Superior temporal gyrus (tissue), 1 donor: ENCODE measurements at regions not wholly inside any gene's neighbourhood (a gene's known extent, or its start where the extent isn't known, plus 50 kb on each side); places are given as distances from the start of the nearest gene placed in this dataset.

ENCODE experiments used
- DNase-seq: peaks from one replicate; pipeline ENCODE4 v3.0.0-alpha.2; 2016; ENCODE audit errors: extremely low spot score

GRCh38 chr5:14090755-14091154 lies 52.4 kb upstream of the TRIO start:
- DNase-seq, result no peak

- no peak for DNase-seq
These were observed 52.9 kb upstream of the TRIO start for GRCh38 chr5:14090290-14090689.

GRCh38 chr5:14089198-14089597 lies 53.9 kb upstream of the TRIO start:
- DNase-seq, result no peak

GRCh38 chr5:14086261-14086660 lies 56.9 kb upstream of the TRIO start:
- no peak for DNase-seq

- DNase-seq, result no peak
These were observed 60.2 kb upstream of the TRIO start for GRCh38 chr5:14082973-14083372.

- no peak for DNase-seq
These were observed 60.6 kb upstream of the TRIO start for GRCh38 chr5:14082523-14082922.

GRCh38 chr5:14081791-14082190 lies 61.4 kb upstream of the TRIO start:
- no peak for DNase-seq

- DNase-seq, result no peak
These were observed 64.4 kb upstream of the TRIO start for GRCh38 chr5:14078716-14079115.

- DNase-seq, result no peak
These were observed 65.6 kb upstream of the TRIO start for GRCh38 chr5:14077501-14077900.

GRCh38 chr5:14076561-14076960 lies 66.6 kb upstream of the TRIO start:
- no peak for DNase-seq

- DNase-seq, result no peak
These were observed 67.2 kb upstream of the TRIO start for GRCh38 chr5:14075937-14076336.

GRCh38 chr5:14071433-14071832 lies 71.7 kb upstream of the TRIO start:
- DNase-seq, result no peak

- DNase-seq, result no peak
These were observed 74.1 kb upstream of the TRIO start for GRCh38 chr5:14069021-14069420.

GRCh38 chr5:14068136-14068535 lies 75.0 kb upstream of the TRIO start:
- DNase-seq, result no peak

GRCh38 chr5:14066326-14066725 lies 76.8 kb upstream of the TRIO start:
- DNase-seq, result no peak

GRCh38 chr5:14064841-14065240 lies 78.3 kb upstream of the TRIO start:
- DNase-seq, result no peak

- no peak for DNase-seq
These were observed 79.5 kb upstream of the TRIO start for GRCh38 chr5:14063691-14064090.

GRCh38 chr5:14063138-14063537 lies 80.0 kb upstream of the TRIO start:
- DNase-seq, result peak; percentile 32

- DNase-seq, result no peak
These were observed 81.0 kb upstream of the TRIO start for GRCh38 chr5:14062178-14062577.

- DNase-seq, result no peak
These were observed 82.0 kb upstream of the TRIO start for GRCh38 chr5:14061106-14061505.

GRCh38 chr5:14060218-14060617 lies 82.9 kb upstream of the TRIO start:
- no peak for DNase-seq

- DNase-seq, result no peak
These were observed 83.3 kb upstream of the TRIO start for GRCh38 chr5:14059810-14060209.

- no peak for DNase-seq
These were observed 85.9 kb upstream of the TRIO start for GRCh38 chr5:14057289-14057688.

GRCh38 chr5:14056039-14056438 lies 87.1 kb upstream of the TRIO start:
- no peak for DNase-seq
